ENCODE measurements at regions not wholly inside any gene's neighbourhood (a gene's known extent, or its start where the extent isn't known, plus 50 kb on each side); places are given as distances from the start of the nearest gene placed in this dataset.

DNA sequence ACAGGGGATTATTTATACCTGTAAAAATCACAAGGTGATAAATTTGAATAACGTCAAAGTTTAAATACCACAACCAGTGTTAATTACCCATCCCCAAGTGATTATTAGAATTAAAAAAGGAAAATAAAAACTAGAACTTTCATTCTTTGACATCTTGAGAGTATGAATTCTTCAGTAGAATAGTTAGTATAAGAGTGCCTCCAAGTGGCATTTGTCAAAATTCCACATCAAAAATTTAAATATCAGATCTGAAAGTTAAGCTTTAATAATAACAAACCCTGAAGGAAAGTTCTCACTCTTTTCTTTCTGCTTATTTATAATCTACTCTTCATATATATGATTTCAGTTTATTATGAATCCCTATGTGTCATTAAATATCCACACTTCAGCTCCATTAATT lies 273.7 kb upstream of the KYNU start:
- no peak for TF ChIP-seq GATA3 (IDR thresholded peaks at IDR 0.05; ENCODE audit: low read depth, low read length)
- TF ChIP-seq GATA2 (IDR thresholded peaks at IDR 0.05; ENCODE audit: low read depth, low read length) = no peak
